GM23338 (cell line): ENCODE measurements at regions not wholly inside any gene's neighbourhood (a gene's known extent, or its start where the extent isn't known, plus 50 kb on each side); places are given as distances from the start of the nearest gene placed in this dataset.

Source experiments
- ATAC-seq: fragments of 200-7000 bp; cut with Tn5 transposase; 3 replicates; pipeline ENCODE4 v1.9.1; 2020
- DNase-seq: peaks from one replicate; pipeline ENCODE4 v3.0.0-alpha.2; 2015; ENCODE audit warnings: low spot score
- H2AFZ ChIP-seq: fragments of 200-600 bp; sonication (generic); 2 replicates; pipeline ENCODE4 v1.8.0; 2016; ENCODE audit warnings: antibody characterized with exemption, mild to moderate bottlenecking, moderate library complexity
- H3F3A ChIP-seq: fragments of 200-600 bp; sonication (generic); replicated peaks from 2 replicates; pipeline ENCODE4 v1.8.0; 2017; ENCODE audit warnings: antibody characterized with exemption, mixed run types, low read depth
- H3K27ac ChIP-seq: fragments of 200-600 bp; sonication (generic); 2 replicates; pipeline ENCODE4 v1.6.1; 2016; ENCODE audit warnings: low read depth
- H3K27me3 ChIP-seq: fragments of 200-600 bp; sonication (generic); 2 replicates; pipeline ENCODE4 v1.8.0; 2016; ENCODE audit warnings: mild to moderate bottlenecking, mixed run types, moderate library complexity; ENCODE audit not compliant: insufficient read depth
- H3K36me3 ChIP-seq: fragments of 200-600 bp; sonication (generic); 2 replicates; pipeline ENCODE4 v1.8.0; 2016; ENCODE audit warnings: mild to moderate bottlenecking; ENCODE audit not compliant: insufficient read depth
- H3K4me1 ChIP-seq: fragments of 200-600 bp; sonication (generic); 2 replicates; pipeline ENCODE4 v1.8.0; 2016; ENCODE audit warnings: mild to moderate bottlenecking, moderate library complexity; ENCODE audit not compliant: insufficient read depth
- H3K4me2 ChIP-seq: fragments of 200-600 bp; sonication (generic); 2 replicates; pipeline ENCODE4 v1.7.1; 2017; ENCODE audit warnings: mixed run types
- H3K4me3 ChIP-seq: fragments of 200-600 bp; sonication (generic); 2 replicates; pipeline ENCODE4 v1.6.1; 2016; ENCODE audit warnings: mixed run types
- H3K79me2 ChIP-seq: fragments of 200-600 bp; sonication (generic); replicated peaks from 2 replicates; pipeline ENCODE4 v1.8.0; 2017; ENCODE audit warnings: mild to moderate bottlenecking; ENCODE audit not compliant: insufficient read depth
- H3K9me2 ChIP-seq: fragments of 200-600 bp; sonication (generic); 2 replicates; pipeline ENCODE4 v1.8.0; 2017; ENCODE audit not compliant: insufficient read depth
- H4K20me1 ChIP-seq: fragments of 200-600 bp; sonication (generic); replicated peaks from 2 replicates; pipeline ENCODE4 v1.8.0; 2017; ENCODE audit warnings: mild to moderate bottlenecking; ENCODE audit not compliant: insufficient read depth
- H3K27ac Mint-ChIP-seq: 2 replicates; pipeline ENCODE4 v1.8.0; 2020; ENCODE audit warnings: inconsistent platforms, mild to moderate bottlenecking, moderate library complexity, mixed read lengths
- H3K27me3 Mint-ChIP-seq: 3 replicates; pipeline ENCODE4 v1.8.0; 2022; ENCODE audit warnings: low read depth, mild to moderate bottlenecking, moderate library complexity, mixed read lengths, inconsistent platforms; ENCODE audit not compliant: insufficient read depth, poor library complexity
- H3K36me3 Mint-ChIP-seq: 3 replicates; pipeline ENCODE4 v1.8.0; 2021; ENCODE audit warnings: low read depth, mild to moderate bottlenecking, inconsistent platforms, moderate library complexity, mixed read lengths
- H3K4me1 Mint-ChIP-seq: 3 replicates; pipeline ENCODE4 v1.8.0; 2020; ENCODE audit warnings: mild to moderate bottlenecking, inconsistent platforms, mixed read lengths
- H3K4me3 Mint-ChIP-seq: 3 replicates; pipeline ENCODE4 v1.8.0; 2021; ENCODE audit warnings: moderate library complexity, mild to moderate bottlenecking, inconsistent platforms, mixed read lengths
- H3K9me3 Mint-ChIP-seq: 3 replicates; pipeline ENCODE4 v1.8.0; 2020; ENCODE audit warnings: moderate library complexity, mild to moderate bottlenecking, inconsistent platforms, mixed read lengths
- CREB1 ChIP-seq: fragments of 250-450 bp; sonication (Bioruptor Pico); IDR thresholded peaks from 2 replicates; pipeline ENCODE4 v1.5.0; 2020; ENCODE audit warnings: low read depth, mild to moderate bottlenecking, moderate library complexity
- EZH2 ChIP-seq: fragments of 200-600 bp; sonication (generic); IDR thresholded peaks from one replicate; pipeline ENCODE4 v1.8.0; 2017; ENCODE audit warnings: antibody characterized with exemption, mild to moderate bottlenecking, low read depth; ENCODE audit not compliant: unreplicated experiment
- EZH2phosphoT487 ChIP-seq: fragments of 200-600 bp; sonication (generic); IDR thresholded peaks from one replicate; pipeline ENCODE4 v1.8.1; 2018; ENCODE audit warnings: antibody characterized with exemption; ENCODE audit not compliant: unreplicated experiment
- JUNB ChIP-seq: IDR thresholded peaks from one replicate; pipeline ENCODE4 v1.6.1; 2016; ENCODE audit warnings: antibody characterized with exemption; ENCODE audit not compliant: unreplicated experiment
- NANOG ChIP-seq: IDR thresholded peaks from 2 replicates; pipeline ENCODE4 v1.6.1; 2016; ENCODE audit warnings: antibody characterized with exemption, borderline replicate concordance
- REST ChIP-seq: IDR thresholded peaks from one replicate; pipeline ENCODE4 v1.6.1; 2018; ENCODE audit warnings: antibody characterized with exemption; ENCODE audit not compliant: unreplicated experiment
- STAT1 ChIP-seq: IDR thresholded peaks from one replicate; pipeline ENCODE4 v1.6.1; 2016; ENCODE audit warnings: antibody characterized with exemption; ENCODE audit not compliant: unreplicated experiment
- ZNF114 ChIP-seq: fragments of 250-450 bp; sonication (Bioruptor Pico); IDR thresholded peaks from 2 replicates; pipeline ENCODE4 v1.5.0; 2020; ENCODE audit warnings: mild to moderate bottlenecking, moderate library complexity
- ZNF331 ChIP-seq: fragments of 250-450 bp; sonication (Bioruptor Pico); IDR thresholded peaks from 2 replicates; pipeline ENCODE4 v1.5.0; 2020; ENCODE audit warnings: low read depth, mild to moderate bottlenecking, moderate library complexity
- TF ChIP-seq, protein P1 (sequence below), 2 experiments: fragments of 200-600 bp in 1 of 2; sonication (generic) in 1 of 2; conservative IDR thresholded peaks; 2 replicates each; pipeline versions ENCODE4 v1.5.1 to v1.6.1; 2016 to 2017; ENCODE audit warnings: antibody characterized with exemption in 2 of 2, low read depth in 2 of 2, mild to moderate bottlenecking in 2 of 2, moderate library complexity in 1 of 2
- TF ChIP-seq, protein P2 (sequence below): IDR thresholded peaks from 2 replicates; pipeline ENCODE4 v1.6.1; 2016; ENCODE audit warnings: antibody characterized with exemption
- TF ChIP-seq, protein P3 (sequence below): fragments of 250-450 bp; sonication (Bioruptor Pico); IDR thresholded peaks from 2 replicates; pipeline ENCODE4 v1.5.0; 2020; ENCODE audit warnings: mild to moderate bottlenecking, moderate library complexity

GRCh38 chr15:93709708-93710107 is 521.7 kb upstream of the MCTP2 start:
- Histone ChIP-seq H2AFZ (no peak overlapping the region), H3K36me3 (no peaks in the 10 kb centered on the region), H3F3A (no peaks in the 10 kb centered on the region), H3K4me2 (no peak overlapping the region), H3K4me3 (no peak overlapping the region), H3K9me2 (no peaks in the 10 kb centered on the region), H3K4me1 (no peaks in the 10 kb centered on the region), H4K20me1 (no peaks in the 10 kb centered on the region), H3K79me2 (no peaks in the 10 kb centered on the region), H3K27ac (no peak overlapping the region), H3K27me3 (no peaks in the 10 kb centered on the region)
- TF ChIP-seq EZH2phosphoT487 (no peak), ZNF331 (CRISPR knock-in tag) (no peak), ZNF114 (CRISPR knock-in tag) (no peak), STAT1 (no peak), CREB1 (no peak), REST (no peak), NANOG (no peak), JUNB (no peak), EZH2 (no peak)
- TF ChIP-seq, protein P1, sequence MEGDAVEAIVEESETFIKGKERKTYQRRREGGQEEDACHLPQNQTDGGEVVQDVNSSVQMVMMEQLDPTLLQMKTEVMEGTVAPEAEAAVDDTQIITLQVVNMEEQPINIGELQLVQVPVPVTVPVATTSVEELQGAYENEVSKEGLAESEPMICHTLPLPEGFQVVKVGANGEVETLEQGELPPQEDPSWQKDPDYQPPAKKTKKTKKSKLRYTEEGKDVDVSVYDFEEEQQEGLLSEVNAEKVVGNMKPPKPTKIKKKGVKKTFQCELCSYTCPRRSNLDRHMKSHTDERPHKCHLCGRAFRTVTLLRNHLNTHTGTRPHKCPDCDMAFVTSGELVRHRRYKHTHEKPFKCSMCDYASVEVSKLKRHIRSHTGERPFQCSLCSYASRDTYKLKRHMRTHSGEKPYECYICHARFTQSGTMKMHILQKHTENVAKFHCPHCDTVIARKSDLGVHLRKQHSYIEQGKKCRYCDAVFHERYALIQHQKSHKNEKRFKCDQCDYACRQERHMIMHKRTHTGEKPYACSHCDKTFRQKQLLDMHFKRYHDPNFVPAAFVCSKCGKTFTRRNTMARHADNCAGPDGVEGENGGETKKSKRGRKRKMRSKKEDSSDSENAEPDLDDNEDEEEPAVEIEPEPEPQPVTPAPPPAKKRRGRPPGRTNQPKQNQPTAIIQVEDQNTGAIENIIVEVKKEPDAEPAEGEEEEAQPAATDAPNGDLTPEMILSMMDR (conservative IDR thresholded peaks at IDR 0.05; ENCODE audit: low read depth in 2 of 2) = no peak
- TF ChIP-seq, protein P2, sequence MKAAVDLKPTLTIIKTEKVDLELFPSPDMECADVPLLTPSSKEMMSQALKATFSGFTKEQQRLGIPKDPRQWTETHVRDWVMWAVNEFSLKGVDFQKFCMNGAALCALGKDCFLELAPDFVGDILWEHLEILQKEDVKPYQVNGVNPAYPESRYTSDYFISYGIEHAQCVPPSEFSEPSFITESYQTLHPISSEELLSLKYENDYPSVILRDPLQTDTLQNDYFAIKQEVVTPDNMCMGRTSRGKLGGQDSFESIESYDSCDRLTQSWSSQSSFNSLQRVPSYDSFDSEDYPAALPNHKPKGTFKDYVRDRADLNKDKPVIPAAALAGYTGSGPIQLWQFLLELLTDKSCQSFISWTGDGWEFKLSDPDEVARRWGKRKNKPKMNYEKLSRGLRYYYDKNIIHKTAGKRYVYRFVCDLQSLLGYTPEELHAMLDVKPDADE = no peak
- TF ChIP-seq, protein P3, sequence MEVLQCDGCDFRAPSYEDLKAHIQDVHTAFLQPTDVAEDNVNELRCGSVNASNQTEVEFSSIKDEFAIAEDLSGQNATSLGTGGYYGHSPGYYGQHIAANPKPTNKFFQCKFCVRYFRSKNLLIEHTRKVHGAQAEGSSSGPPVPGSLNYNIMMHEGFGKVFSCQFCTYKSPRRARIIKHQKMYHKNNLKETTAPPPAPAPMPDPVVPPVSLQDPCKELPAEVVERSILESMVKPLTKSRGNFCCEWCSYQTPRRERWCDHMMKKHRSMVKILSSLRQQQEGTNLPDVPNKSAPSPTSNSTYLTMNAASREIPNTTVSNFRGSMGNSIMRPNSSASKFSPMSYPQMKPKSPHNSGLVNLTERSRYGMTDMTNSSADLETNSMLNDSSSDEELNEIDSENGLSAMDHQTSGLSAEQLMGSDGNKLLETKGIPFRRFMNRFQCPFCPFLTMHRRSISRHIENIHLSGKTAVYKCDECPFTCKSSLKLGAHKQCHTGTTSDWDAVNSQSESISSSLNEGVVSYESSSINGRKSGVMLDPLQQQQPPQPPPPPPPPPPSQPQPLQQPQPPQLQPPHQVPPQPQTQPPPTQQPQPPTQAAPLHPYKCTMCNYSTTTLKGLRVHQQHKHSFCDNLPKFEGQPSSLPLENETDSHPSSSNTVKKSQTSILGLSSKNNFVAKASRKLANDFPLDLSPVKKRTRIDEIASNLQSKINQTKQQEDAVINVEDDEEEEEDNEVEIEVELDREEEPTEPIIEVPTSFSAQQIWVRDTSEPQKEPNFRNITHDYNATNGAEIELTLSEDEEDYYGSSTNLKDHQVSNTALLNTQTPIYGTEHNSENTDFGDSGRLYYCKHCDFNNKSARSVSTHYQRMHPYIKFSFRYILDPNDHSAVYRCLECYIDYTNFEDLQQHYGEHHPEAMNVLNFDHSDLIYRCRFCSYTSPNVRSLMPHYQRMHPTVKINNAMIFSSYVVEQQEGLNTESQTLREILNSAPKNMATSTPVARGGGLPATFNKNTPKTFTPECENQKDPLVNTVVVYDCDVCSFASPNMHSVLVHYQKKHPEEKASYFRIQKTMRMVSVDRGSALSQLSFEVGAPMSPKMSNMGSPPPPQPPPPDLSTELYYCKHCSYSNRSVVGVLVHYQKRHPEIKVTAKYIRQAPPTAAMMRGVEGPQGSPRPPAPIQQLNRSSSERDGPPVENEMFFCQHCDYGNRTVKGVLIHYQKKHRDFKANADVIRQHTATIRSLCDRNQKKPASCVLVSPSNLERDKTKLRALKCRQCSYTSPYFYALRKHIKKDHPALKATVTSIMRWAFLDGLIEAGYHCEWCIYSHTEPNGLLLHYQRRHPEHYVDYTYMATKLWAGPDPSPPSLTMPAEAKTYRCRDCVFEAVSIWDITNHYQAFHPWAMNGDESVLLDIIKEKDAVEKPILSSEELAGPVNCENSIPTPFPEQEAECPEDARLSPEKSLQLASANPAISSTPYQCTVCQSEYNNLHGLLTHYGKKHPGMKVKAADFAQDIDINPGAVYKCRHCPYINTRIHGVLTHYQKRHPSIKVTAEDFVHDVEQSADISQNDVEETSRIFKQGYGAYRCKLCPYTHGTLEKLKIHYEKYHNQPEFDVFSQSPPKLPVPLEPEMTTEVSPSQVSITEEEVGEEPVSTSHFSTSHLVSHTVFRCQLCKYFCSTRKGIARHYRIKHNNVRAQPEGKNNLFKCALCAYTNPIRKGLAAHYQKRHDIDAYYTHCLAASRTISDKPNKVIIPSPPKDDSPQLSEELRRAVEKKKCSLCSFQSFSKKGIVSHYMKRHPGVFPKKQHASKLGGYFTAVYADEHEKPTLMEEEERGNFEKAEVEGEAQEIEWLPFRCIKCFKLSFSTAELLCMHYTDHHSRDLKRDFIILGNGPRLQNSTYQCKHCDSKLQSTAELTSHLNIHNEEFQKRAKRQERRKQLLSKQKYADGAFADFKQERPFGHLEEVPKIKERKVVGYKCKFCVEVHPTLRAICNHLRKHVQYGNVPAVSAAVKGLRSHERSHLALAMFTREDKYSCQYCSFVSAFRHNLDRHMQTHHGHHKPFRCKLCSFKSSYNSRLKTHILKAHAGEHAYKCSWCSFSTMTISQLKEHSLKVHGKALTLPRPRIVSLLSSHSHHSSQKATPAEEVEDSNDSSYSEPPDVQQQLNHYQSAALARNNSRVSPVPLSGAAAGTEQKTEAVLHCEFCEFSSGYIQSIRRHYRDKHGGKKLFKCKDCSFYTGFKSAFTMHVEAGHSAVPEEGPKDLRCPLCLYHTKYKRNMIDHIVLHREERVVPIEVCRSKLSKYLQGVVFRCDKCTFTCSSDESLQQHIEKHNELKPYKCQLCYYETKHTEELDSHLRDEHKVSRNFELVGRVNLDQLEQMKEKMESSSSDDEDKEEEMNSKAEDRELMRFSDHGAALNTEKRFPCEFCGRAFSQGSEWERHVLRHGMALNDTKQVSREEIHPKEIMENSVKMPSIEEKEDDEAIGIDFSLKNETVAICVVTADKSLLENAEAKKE = no peak
- H3K27me3 Mint-ChIP-seq = peaks cover 4% of the 10 kb centered on the region
- DNase-seq (no peak), ATAC-seq (no peak)
- peaks cover 2% of the 10 kb centered on the region; the same call in 1 of the 3 replicates for H3K4me1 Mint-ChIP-seq
- H3K4me3 Mint-ChIP-seq = no peak overlapping the region
- H3K9me3 Mint-ChIP-seq = no peaks in the 10 kb centered on the region
- no peak overlapping the region for H3K27ac Mint-ChIP-seq
- no peaks in the 10 kb centered on the region for H3K36me3 Mint-ChIP-seq
